HG02798 (cell line): ENCODE measurements at regions not wholly inside any gene's neighbourhood (a gene's known extent, or its start where the extent isn't known, plus 50 kb on each side); places are given as distances from the start of the nearest gene placed in this dataset.

Experiments used
- ATAC-seq: cut with Tn5 transposase; IDR thresholded peaks from one replicate; pipeline ENCODE4 v1.9.1; 2021; ENCODE audit warnings: mild to moderate bottlenecking; ENCODE audit not compliant: unreplicated experiment, poor library complexity

- no peak for ATAC-seq
Measured at GRCh38 chr9:109910671-109911518, 130.9 kb downstream of the PALM2AKAP2 start.

GRCh38 chr9:109912082-109912582, 132.1 kb downstream of the PALM2AKAP2 start:
- no peak for ATAC-seq

- ATAC-seq, result no peak
Measured at GRCh38 chr9:109912726-109913460, 132.9 kb downstream of the PALM2AKAP2 start.

- no peak for ATAC-seq
Measured at GRCh38 chr9:109913461-109913810, 133.4 kb downstream of the PALM2AKAP2 start.

- ATAC-seq, result peak; percentile 39
Measured at GRCh38 chr9:109914280-109915027, 134.5 kb downstream of the PALM2AKAP2 start.

GRCh38 chr9:109916316-109916715, 136.3 kb downstream of the PALM2AKAP2 start:
- no peak for ATAC-seq

- peak; percentile 63 for ATAC-seq
Measured at GRCh38 chr9:109918339-109919163, 138.6 kb downstream of the PALM2AKAP2 start.

GRCh38 chr9:109919736-109920408, 139.9 kb downstream of the PALM2AKAP2 start:
- no peak for ATAC-seq

- ATAC-seq, result no peak
Measured at GRCh38 chr9:109922617-109923470, 142.8 kb downstream of the PALM2AKAP2 start.

GRCh38 chr9:109923471-109923760, 143.4 kb downstream of the PALM2AKAP2 start:
- ATAC-seq, result no peak

- ATAC-seq, result no peak
Measured at GRCh38 chr9:109923806-109924205, 143.8 kb downstream of the PALM2AKAP2 start.

GRCh38 chr9:109925799-109926198, 145.8 kb downstream of the PALM2AKAP2 start:
- ATAC-seq, result no peak

GRCh38 chr9:109926421-109926869, 146.4 kb downstream of the PALM2AKAP2 start:
- no peak for ATAC-seq

- ATAC-seq, result no peak
Measured at GRCh38 chr9:109931623-109932022, 151.6 kb downstream of the PALM2AKAP2 start.

- ATAC-seq, result no peak
Measured at GRCh38 chr9:109934136-109934856, 154.3 kb downstream of the PALM2AKAP2 start.

GRCh38 chr9:109934857-109935215, 154.8 kb downstream of the PALM2AKAP2 start:
- no peak for ATAC-seq

GRCh38 chr9:109935406-109936087, 155.5 kb downstream of the PALM2AKAP2 start:
- no peak for ATAC-seq
